NCI-H2029 treated with DMSO at 0.1 percent for 48 hours (cell line): ENCODE measurements at regions not wholly inside any gene's neighbourhood (a gene's known extent, or its start where the extent isn't known, plus 50 kb on each side); places are given as distances from the start of the nearest gene placed in this dataset.
"Not testable (repeated sequence)": the region's sequence is repeated elsewhere in the genome, so short reads cannot be mapped to it uniquely, and the experiment has no call there.

Source experiments
- DNase-seq: peaks from one replicate; lab custom pipeline; 2025; lab: John Stamatoyannopoulos, UW

GRCh38 chr12:67040861-67041137 lies 228.4 kb upstream of the CAND1 start:
- no peak for DNase-seq

- peak; percentile 91 for DNase-seq
Measured at GRCh38 chr12:67042697-67043131, 226.4 kb upstream of the CAND1 start.

- DNase-seq: no peak
Measured at GRCh38 chr12:67043771-67044170, 225.4 kb upstream of the CAND1 start.

GRCh38 chr12:67045650-67046049 lies 223.5 kb upstream of the CAND1 start:
- DNase-seq: no peak

GRCh38 chr12:67046062-67046461 lies 223.1 kb upstream of the CAND1 start:
- DNase-seq: no peak

- no peak for DNase-seq
Measured at GRCh38 chr12:67047634-67048033, 221.5 kb upstream of the CAND1 start.

GRCh38 chr12:67048371-67048770 lies 220.8 kb upstream of the CAND1 start:
- no peak for DNase-seq

GRCh38 chr12:67049199-67049598 lies 220.0 kb upstream of the CAND1 start:
- DNase-seq: not testable (repeated sequence)

GRCh38 chr12:67052981-67053380 lies 216.2 kb upstream of the CAND1 start:
- no peak for DNase-seq

GRCh38 chr12:67056329-67056728 lies 212.8 kb upstream of the CAND1 start:
- DNase-seq: no peak

GRCh38 chr12:67057072-67057471 lies 212.1 kb upstream of the CAND1 start:
- DNase-seq: no peak

- no peak for DNase-seq
Measured at GRCh38 chr12:67062193-67062592, 207.0 kb upstream of the CAND1 start.

GRCh38 chr12:67067453-67068203 lies 201.5 kb upstream of the CAND1 start:
- no peak for DNase-seq

- DNase-seq: peak; percentile 16
Measured at GRCh38 chr12:67068204-67068731, 200.9 kb upstream of the CAND1 start.

GRCh38 chr12:67068761-67069450 lies 200.3 kb upstream of the CAND1 start:
- DNase-seq: peak; percentile 15

GRCh38 chr12:67069451-67070306 lies 199.5 kb upstream of the CAND1 start:
- no peak for DNase-seq

GRCh38 chr12:67070307-67070600 lies 198.9 kb upstream of the CAND1 start:
- DNase-seq: no peak

GRCh38 chr12:67070604-67071003 lies 198.6 kb upstream of the CAND1 start:
- no peak for DNase-seq

- DNase-seq: not testable (repeated sequence)
Measured at GRCh38 chr12:67072281-67072680, 196.9 kb upstream of the CAND1 start.

- DNase-seq: no peak
Measured at GRCh38 chr12:67073336-67073735, 195.8 kb upstream of the CAND1 start.

GRCh38 chr12:67074072-67074471 lies 195.1 kb upstream of the CAND1 start:
- DNase-seq: no peak

GRCh38 chr12:67077617-67078016 lies 191.5 kb upstream of the CAND1 start:
- DNase-seq: no peak

- no peak for DNase-seq
Measured at GRCh38 chr12:67078957-67079356, 190.2 kb upstream of the CAND1 start.
